ENCODE measurements at regions not wholly inside any gene's neighbourhood (a gene's known extent, or its start where the extent isn't known, plus 50 kb on each side); places are given as distances from the start of the nearest gene placed in this dataset.

DNA sequence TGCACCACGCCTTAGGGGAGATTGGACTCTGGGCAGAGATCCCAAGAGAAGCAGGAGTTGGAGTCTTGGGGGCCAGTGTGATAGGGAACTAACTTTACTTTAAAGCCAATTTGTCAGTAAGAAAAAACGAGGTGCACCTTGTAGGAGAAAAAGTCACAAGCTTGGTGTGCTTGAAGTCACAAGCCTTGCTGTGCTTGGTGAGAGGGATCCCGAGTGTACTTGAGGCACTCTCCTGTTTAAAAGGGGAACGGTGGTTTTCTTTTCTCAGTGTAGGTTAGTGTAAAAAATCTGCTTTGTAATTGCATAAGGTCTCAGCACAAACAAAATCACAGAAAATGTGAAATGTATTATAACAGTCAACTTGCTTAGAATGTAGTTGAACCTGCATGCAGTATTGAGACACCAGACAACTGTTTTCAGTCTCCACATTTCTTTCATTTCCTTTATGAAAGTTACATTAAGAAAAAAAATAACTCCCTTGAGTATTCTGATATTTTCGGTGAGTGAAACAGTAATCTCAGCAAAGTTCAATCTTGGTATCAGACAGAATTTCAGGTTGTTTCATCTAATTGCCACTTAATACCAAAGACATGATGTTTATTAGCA lies 111.1 kb upstream of the DUSP22 start:
- Histone ChIP-seq H3K4me3 (no peak overlapping the region), H3K9me3 (no peaks in the 10 kb centered on the region), H3K27me3 (peaks cover 0 to 14% (median 0%) of the 10 kb centered on the region in 4 donors), H3K4me1 (no peaks in the 10 kb centered on the region), H3K36me3 (no peaks in the 10 kb centered on the region), H3K27ac (no peak overlapping the region)
- DNase-seq, result no peak
- TF ChIP-seq, protein P1, sequence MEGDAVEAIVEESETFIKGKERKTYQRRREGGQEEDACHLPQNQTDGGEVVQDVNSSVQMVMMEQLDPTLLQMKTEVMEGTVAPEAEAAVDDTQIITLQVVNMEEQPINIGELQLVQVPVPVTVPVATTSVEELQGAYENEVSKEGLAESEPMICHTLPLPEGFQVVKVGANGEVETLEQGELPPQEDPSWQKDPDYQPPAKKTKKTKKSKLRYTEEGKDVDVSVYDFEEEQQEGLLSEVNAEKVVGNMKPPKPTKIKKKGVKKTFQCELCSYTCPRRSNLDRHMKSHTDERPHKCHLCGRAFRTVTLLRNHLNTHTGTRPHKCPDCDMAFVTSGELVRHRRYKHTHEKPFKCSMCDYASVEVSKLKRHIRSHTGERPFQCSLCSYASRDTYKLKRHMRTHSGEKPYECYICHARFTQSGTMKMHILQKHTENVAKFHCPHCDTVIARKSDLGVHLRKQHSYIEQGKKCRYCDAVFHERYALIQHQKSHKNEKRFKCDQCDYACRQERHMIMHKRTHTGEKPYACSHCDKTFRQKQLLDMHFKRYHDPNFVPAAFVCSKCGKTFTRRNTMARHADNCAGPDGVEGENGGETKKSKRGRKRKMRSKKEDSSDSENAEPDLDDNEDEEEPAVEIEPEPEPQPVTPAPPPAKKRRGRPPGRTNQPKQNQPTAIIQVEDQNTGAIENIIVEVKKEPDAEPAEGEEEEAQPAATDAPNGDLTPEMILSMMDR (IDR thresholded peaks at IDR 0.05), result no peak
- TF ChIP-seq POLR2A (IDR thresholded peaks at IDR 0.05), result no peak
- intact Hi-C loops (cut with DNase I), result no loop called here
- 32 to 53% methylated on average over 5 of the region's 5 CpGs for WGBS, 2 donors

DNA sequence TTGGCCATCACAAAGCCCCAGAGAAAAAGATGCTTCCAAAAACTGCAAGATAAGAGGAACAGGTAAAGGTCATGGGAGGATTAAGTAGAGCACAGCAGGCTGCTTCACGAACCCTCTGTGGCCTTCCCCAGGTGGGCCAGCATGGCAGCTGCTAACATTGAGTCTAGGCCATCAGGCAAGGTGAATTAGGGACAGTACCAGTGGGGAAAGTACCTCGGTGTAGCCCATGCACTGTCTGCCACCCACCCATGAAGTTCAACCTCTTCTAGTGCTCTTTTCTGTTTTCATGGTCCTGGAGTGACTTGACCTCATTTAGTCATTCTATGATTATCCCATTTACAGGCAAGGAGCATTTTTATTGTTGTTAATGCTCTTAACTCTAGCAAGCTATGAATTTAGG lies 108.6 kb upstream of the DUSP22 start:
- no peak overlapping the region for H3K27ac ChIP-seq
- peaks cover 0 to 2% (median 2%) of the 10 kb centered on the region in 3 donors for H3K4me1 ChIP-seq
- TF ChIP-seq, protein P1 (IDR thresholded peaks at IDR 0.05), result no peak
- TF ChIP-seq POLR2A (IDR thresholded peaks at IDR 0.05), result no peak
- no peaks in the 10 kb centered on the region for H3K9me3 ChIP-seq
- intact Hi-C loops (cut with DNase I), result no loop called here
- H3K4me3 ChIP-seq, result no peak overlapping the region
- no peak for DNase-seq
- 69 to 76% methylated on average over 2 of the region's 2 CpGs for WGBS, 2 donors
- no peaks in the 10 kb centered on the region for H3K36me3 ChIP-seq
- peaks cover 0 to 15% (median 0%) of the 10 kb centered on the region in 4 donors for H3K27me3 ChIP-seq

DNA sequence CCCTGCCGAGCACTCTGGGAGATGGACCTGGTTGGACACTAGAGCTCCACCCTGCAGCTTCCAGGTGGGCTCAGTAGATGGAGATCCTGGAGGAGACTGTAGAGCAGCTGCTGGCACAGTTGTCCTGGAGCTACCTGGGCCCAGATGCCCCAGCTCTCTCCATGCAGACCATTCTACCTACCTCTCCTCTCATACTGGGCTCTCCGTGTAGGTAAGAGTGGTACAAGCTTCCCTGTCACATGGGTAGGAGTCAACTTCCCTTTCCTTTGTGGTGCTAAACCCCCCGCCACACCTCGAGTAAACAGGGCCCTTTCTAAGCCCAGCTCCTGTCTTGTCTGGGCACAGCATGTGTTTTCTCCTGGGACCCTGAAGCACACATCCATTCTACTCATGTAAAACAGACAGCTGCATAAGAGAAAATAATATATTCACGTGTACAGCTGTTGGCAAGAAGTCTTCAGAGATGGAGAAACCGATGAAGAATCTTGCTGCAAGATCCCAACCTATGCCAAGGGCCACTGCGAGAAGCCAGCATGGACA lies 108.1 kb upstream of the DUSP22 start:
- intact Hi-C loops (cut with DNase I), result no loop called here
- H3K27ac ChIP-seq, result no peak overlapping the region
- peaks cover 0 to 11% (median 0%) of the 10 kb centered on the region in 4 donors for H3K27me3 ChIP-seq
- 27 to 59% methylated on average over 4 to 7 of the region's 7 CpGs for WGBS, 2 donors
- H3K36me3 ChIP-seq, result no peaks in the 10 kb centered on the region
- no peaks in the 10 kb centered on the region for H3K9me3 ChIP-seq
- TF ChIP-seq POLR2A (IDR thresholded peaks at IDR 0.05), result no peak
- TF ChIP-seq, protein P1 (IDR thresholded peaks at IDR 0.05), result no peak
- H3K4me3 ChIP-seq, result no peak overlapping the region
- DNase-seq, result no peak
- peaks cover 0 to 6% (median 3%) of the 10 kb centered on the region in 3 donors for H3K4me1 ChIP-seq

DNA sequence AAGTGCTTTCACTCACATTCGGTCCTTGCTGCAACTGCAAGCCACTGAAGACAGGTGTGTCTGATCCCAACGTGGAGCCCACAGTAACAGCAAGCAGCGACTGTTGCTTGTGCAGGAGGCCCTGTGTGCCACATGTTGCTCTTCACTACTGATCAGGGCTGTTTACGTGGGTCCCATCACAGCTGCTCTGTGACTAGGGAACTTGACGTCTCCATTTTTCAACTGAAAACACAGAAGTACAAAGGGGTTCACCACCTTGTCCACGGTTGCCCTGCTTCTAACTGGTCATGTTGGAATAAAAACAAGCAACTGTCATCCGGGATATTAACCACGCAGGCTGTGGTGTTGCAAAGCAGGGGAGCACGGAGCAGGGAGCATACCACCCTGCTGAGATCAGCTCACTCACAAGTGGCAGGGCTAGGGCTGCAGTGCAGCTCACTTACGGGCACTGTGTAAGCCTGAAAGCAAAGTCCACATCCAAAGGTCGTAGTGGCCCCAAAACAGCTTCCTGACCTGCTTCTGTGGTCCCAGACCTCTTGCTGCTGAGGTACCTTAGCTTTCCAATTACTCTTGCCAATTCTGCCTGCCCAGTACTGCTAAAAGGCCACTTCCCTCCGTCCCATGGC lies 105.8 kb upstream of the DUSP22 start:
- intact Hi-C loops (cut with DNase I), result no loop called here
- peaks cover 0 to 7% (median 3%) of the 10 kb centered on the region in 3 donors for H3K4me1 ChIP-seq
- TF ChIP-seq POLR2A (IDR thresholded peaks at IDR 0.05), result no peak
- TF ChIP-seq, protein P1 (IDR thresholded peaks at IDR 0.05), result no peak
- H3K27me3 ChIP-seq, result peaks cover 0 to 4% (median 0%) of the 10 kb centered on the region in 4 donors
- H3K4me3 ChIP-seq, result no peak overlapping the region
- H3K27ac ChIP-seq, result no peak overlapping the region
- no peaks in the 10 kb centered on the region for H3K36me3 ChIP-seq
- WGBS, 2 donors, result 58 to 60% methylated on average over 4 to 10 of the region's 12 CpGs
- no peaks in the 10 kb centered on the region for H3K9me3 ChIP-seq
- no peak for DNase-seq

DNA sequence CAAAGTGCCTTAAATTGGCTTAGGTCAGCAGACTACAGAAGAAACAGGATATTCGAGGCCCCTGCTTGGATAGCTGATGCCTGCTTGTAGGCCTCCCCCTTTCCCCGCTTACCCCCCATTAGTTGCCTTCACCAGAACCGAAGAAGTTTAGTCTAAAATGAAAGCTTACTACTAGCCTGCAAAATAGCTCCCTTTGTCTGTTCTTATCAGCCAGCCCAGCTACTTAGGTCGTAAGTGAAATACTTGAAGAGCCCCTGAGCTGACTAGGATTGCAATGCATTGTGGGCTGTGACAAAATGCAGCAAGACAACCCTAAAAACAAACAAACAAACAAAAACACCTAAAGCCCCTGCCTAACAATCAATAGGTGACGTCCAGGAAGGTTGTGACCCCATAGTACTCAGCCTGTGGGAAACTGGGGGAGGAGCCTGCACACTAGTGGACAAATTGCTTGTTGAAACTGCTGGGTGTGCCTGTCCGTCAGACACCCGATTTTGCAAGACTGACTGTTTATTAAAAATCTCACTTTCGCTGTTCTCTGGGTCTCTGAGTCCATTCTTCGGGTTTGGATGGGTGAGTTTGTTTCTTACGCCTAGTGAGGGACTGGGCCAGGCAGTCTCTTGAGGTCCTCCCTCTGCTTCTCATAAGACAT lies 105.0 kb upstream of the DUSP22 start:
- WGBS, 2 donors, result 57 to 67% methylated on average over 6 to 9 of the region's 10 CpGs
- no peak for TF ChIP-seq POLR2A (IDR thresholded peaks at IDR 0.05)
- TF ChIP-seq, protein P1 (IDR thresholded peaks at IDR 0.05), result no peak
- Histone ChIP-seq H3K4me3 (no peak overlapping the region), H3K9me3 (no peaks in the 10 kb centered on the region), H3K4me1 (peaks cover 0 to 7% (median 3%) of the 10 kb centered on the region in 3 donors), H3K27me3 (peaks cover 0 to 4% (median 0%) of the 10 kb centered on the region in 4 donors), H3K36me3 (no peaks in the 10 kb centered on the region), H3K27ac (no peak overlapping the region)
- DNase-seq, result no peak
- intact Hi-C loops (cut with DNase I), result no loop called here
